Activated B cell treated with CpG ODN at 0.5 μM for 24 hours (primary cell): ENCODE measurements at regions not wholly inside any gene's neighbourhood (a gene's known extent, or its start where the extent isn't known, plus 50 kb on each side); places are given as distances from the start of the nearest gene placed in this dataset.

Experiments used
- ATAC-seq: fragments of 200-7000 bp; cut with Tn5 transposase; one replicate; pipeline ENCODE4 v1.10.0; 2021; ENCODE audit warnings: low read depth, mild to moderate bottlenecking, moderate library complexity
- CTCF ChIA-PET: fragments of 350-600 bp; sonication (Branson Sonifier 250); formaldehyde crosslinking; loops from one replicate; lab custom pipeline; 2021; ENCODE audit warnings: antibody characterized with exemption; lab: Charles Lee
- POLR2A ChIA-PET: fragments of 350-600 bp; sonication (Branson Sonifier 250); formaldehyde crosslinking; loops from one replicate; lab custom pipeline; 2021; ENCODE audit warnings: antibody characterized with exemption; lab: Charles Lee
- DNase-seq: peaks from one replicate; pipeline ENCODE4 v3.0.0; 2022
- H3K27ac Mint-ChIP-seq: one replicate; pipeline ENCODE4 v1.8.0; 2020; ENCODE audit warnings: mixed read lengths
- H3K27me3 Mint-ChIP-seq: one replicate; pipeline ENCODE4 v1.8.0; 2021; ENCODE audit warnings: mixed read lengths
- H3K36me3 Mint-ChIP-seq: one replicate; pipeline ENCODE4 v1.8.0; 2021; ENCODE audit warnings: low read depth, mixed read lengths
- H3K4me1 Mint-ChIP-seq: one replicate; pipeline ENCODE4 v1.8.0; 2021; ENCODE audit warnings: mixed read lengths
- H3K4me3 Mint-ChIP-seq: one replicate; pipeline ENCODE4 v1.8.0; 2020; ENCODE audit warnings: mild to moderate bottlenecking, mixed read lengths
- H3K9me3 Mint-ChIP-seq: one replicate; pipeline ENCODE4 v1.8.0; 2020; ENCODE audit warnings: mixed read lengths
- CTCF ChIP-seq: fragments of 200-600 bp; IDR thresholded peaks from one replicate; pipeline ENCODE4 v1.8.0; 2022; ENCODE audit warnings: antibody characterized with exemption, mild to moderate bottlenecking
- intact Hi-C: fragments of 100-400 bp; cut with micrococcal nuclease; formaldehyde crosslinking; loops from one replicate; pipeline ENCODE4 v1.15.1; 2024

GRCh38 chr13:70622796-70623195 lies 514.5 kb upstream of the KLHL1 start:
- no peak overlapping the region for H3K4me3 Mint-ChIP-seq
- CTCF ChIA-PET, result no interaction called here
- H3K27me3 Mint-ChIP-seq, result no peaks in the 10 kb centered on the region
- POLR2A ChIA-PET, result no interaction called here
- intact Hi-C loops, result loop anchor here (5.0 kb wide), 1 partner anchor 1255 kb away; no protein-coding TSS in a partner anchor
- ATAC-seq, result no peak
- no peaks in the 10 kb centered on the region for H3K4me1 Mint-ChIP-seq
- no peak for DNase-seq
- no peak overlapping the region for H3K27ac Mint-ChIP-seq
- TF ChIP-seq CTCF, result no peak
- H3K9me3 Mint-ChIP-seq, result no peaks in the 10 kb centered on the region
- H3K36me3 Mint-ChIP-seq, result no peaks in the 10 kb centered on the region

GRCh38 chr13:70619936-70620335 lies 511.7 kb upstream of the KLHL1 start:
- no peaks in the 10 kb centered on the region for H3K9me3 Mint-ChIP-seq
- ATAC-seq, result no peak
- no peak overlapping the region for H3K4me3 Mint-ChIP-seq
- no peak for DNase-seq
- no peaks in the 10 kb centered on the region for H3K4me1 Mint-ChIP-seq
- ChIA-PET CTCF (no interaction called here), POLR2A (no interaction called here)
- H3K27ac Mint-ChIP-seq, result no peak overlapping the region
- intact Hi-C loops, result loop anchor here (5.0 kb wide), 1 partner anchor 1257 kb away; no protein-coding TSS in a partner anchor
- H3K27me3 Mint-ChIP-seq, result no peaks in the 10 kb centered on the region
- no peak for TF ChIP-seq CTCF
- H3K36me3 Mint-ChIP-seq, result no peaks in the 10 kb centered on the region

- POLR2A ChIA-PET, result no interaction called here
- TF ChIP-seq CTCF, result no peak
- no peaks in the 10 kb centered on the region for H3K4me1 Mint-ChIP-seq
Observed at GRCh38 chr13:70616847-70617246, 508.6 kb upstream of the KLHL1 start.

GRCh38 chr13:70613295-70613694 lies 505.0 kb upstream of the KLHL1 start:
- intact Hi-C loops, result no loop called here
- Mint-ChIP-seq H3K27me3 (no peaks in the 10 kb centered on the region), H3K9me3 (peaks cover 2% of the 10 kb centered on the region)

More at GRCh38 chr13:70616847-70617246, 508.6 kb upstream of the KLHL1 start:
- intact Hi-C loops, result no loop called here
- Mint-ChIP-seq H3K9me3 (peaks cover 2% of the 10 kb centered on the region), H3K27ac (no peak overlapping the region), H3K4me3 (no peak overlapping the region), H3K27me3 (no peaks in the 10 kb centered on the region), H3K36me3 (no peaks in the 10 kb centered on the region)
- ATAC-seq (no peak), DNase-seq (no peak)
- CTCF ChIA-PET, result no interaction called here

GRCh38 chr13:70612881-70613280 lies 504.6 kb upstream of the KLHL1 start:
- ATAC-seq (no peak), DNase-seq (no peak)
- TF ChIP-seq CTCF, result no peak
- POLR2A ChIA-PET, result no interaction called here
- intact Hi-C loops, result no loop called here
- CTCF ChIA-PET, result no interaction called here
- Mint-ChIP-seq H3K4me3 (no peak overlapping the region), H3K36me3 (no peaks in the 10 kb centered on the region), H3K27me3 (no peaks in the 10 kb centered on the region), H3K4me1 (no peaks in the 10 kb centered on the region), H3K27ac (no peak overlapping the region), H3K9me3 (peaks cover 2% of the 10 kb centered on the region)

More at GRCh38 chr13:70613295-70613694, 505.0 kb upstream of the KLHL1 start:
- no peak for ATAC-seq
- Mint-ChIP-seq H3K36me3 (no peaks in the 10 kb centered on the region), H3K4me3 (no peak overlapping the region), H3K27ac (no peak overlapping the region), H3K4me1 (no peaks in the 10 kb centered on the region)
- no peak for DNase-seq
- TF ChIP-seq CTCF, result no peak
- ChIA-PET CTCF (no interaction called here), POLR2A (no interaction called here)
